HG02588 (cell line): ENCODE measurements at regions not wholly inside any gene's neighbourhood (a gene's known extent, or its start where the extent isn't known, plus 50 kb on each side); places are given as distances from the start of the nearest gene placed in this dataset.
"Not testable (repeated sequence)": the region's sequence is repeated elsewhere in the genome, so short reads cannot be mapped to it uniquely, and the experiment has no call there.

ENCODE experiments used
- ATAC-seq: cut with Tn5 transposase; IDR thresholded peaks from one replicate; pipeline ENCODE4 v1.9.1; 2021; ENCODE audit warnings: mild to moderate bottlenecking, moderate library complexity; ENCODE audit not compliant: unreplicated experiment

GRCh38 chr4:127449449-127449848 lies 183.3 kb upstream of the INTU start:
- ATAC-seq, result no peak

- ATAC-seq, result no peak
Measured at GRCh38 chr4:127450276-127450675, 182.5 kb upstream of the INTU start.

- ATAC-seq, result no peak
Measured at GRCh38 chr4:127463883-127464282, 168.9 kb upstream of the INTU start.

- ATAC-seq, result no peak
Measured at GRCh38 chr4:127469542-127469941, 163.2 kb upstream of the INTU start.

GRCh38 chr4:127469959-127470809 lies 162.6 kb upstream of the INTU start:
- no peak for ATAC-seq

- ATAC-seq, result not testable (repeated sequence)
Measured at GRCh38 chr4:127478271-127478670, 154.5 kb upstream of the INTU start.

GRCh38 chr4:127479031-127479622 lies 153.6 kb upstream of the INTU start:
- ATAC-seq, result no peak

GRCh38 chr4:127482049-127482448 lies 150.7 kb upstream of the INTU start:
- ATAC-seq, result no peak

GRCh38 chr4:127484117-127484516 lies 148.6 kb upstream of the INTU start:
- ATAC-seq, result no peak

- no peak for ATAC-seq
Measured at GRCh38 chr4:127486248-127486647, 146.5 kb upstream of the INTU start.

- ATAC-seq, result no peak
Measured at GRCh38 chr4:127491571-127491970, 141.2 kb upstream of the INTU start.

- not testable (repeated sequence) for ATAC-seq
Measured at GRCh38 chr4:127496875-127497274, 135.9 kb upstream of the INTU start.

GRCh38 chr4:127498366-127498765 lies 134.4 kb upstream of the INTU start:
- no peak for ATAC-seq

GRCh38 chr4:127500242-127500641 lies 132.5 kb upstream of the INTU start:
- ATAC-seq, result no peak

GRCh38 chr4:127501103-127501502 lies 131.7 kb upstream of the INTU start:
- ATAC-seq, result no peak

- ATAC-seq, result no peak
Measured at GRCh38 chr4:127503111-127503510, 129.6 kb upstream of the INTU start.

- ATAC-seq, result no peak
Measured at GRCh38 chr4:127505203-127505602, 127.6 kb upstream of the INTU start.

GRCh38 chr4:127506283-127506682 lies 126.5 kb upstream of the INTU start:
- no peak for ATAC-seq

- no peak for ATAC-seq
Measured at GRCh38 chr4:127509155-127509554, 123.6 kb upstream of the INTU start.

- ATAC-seq, result not testable (repeated sequence)
Measured at GRCh38 chr4:127512672-127513071, 120.1 kb upstream of the INTU start.

- not testable (repeated sequence) for ATAC-seq
Measured at GRCh38 chr4:127515259-127515658, 117.5 kb upstream of the INTU start.

- no peak for ATAC-seq
Measured at GRCh38 chr4:127518046-127518445, 114.7 kb upstream of the INTU start.
